ENCODE measurements at regions not wholly inside any gene's neighbourhood (a gene's known extent, or its start where the extent isn't known, plus 50 kb on each side); places are given as distances from the start of the nearest gene placed in this dataset.

GRCh38 chr9:15069106-15069505 is 158.9 kb upstream of the FREM1 start:
- Histone ChIP-seq H3K27ac (ENCODE audit: low read depth, low read length) (no peak overlapping the region), H3K36me3 (ENCODE audit: insufficient read depth, low read length) (no peaks in the 10 kb centered on the region), H2AFZ (ENCODE audit: low read depth, low read length) (no peak overlapping the region), H3K9me3 (ENCODE audit: insufficient read depth, low read depth, low read length) (no peaks in the 10 kb centered on the region), H3K79me2 (ENCODE audit: insufficient read depth, low read length) (no peaks in the 10 kb centered on the region), H3K4me3 (ENCODE audit: insufficient read depth, low read depth, low read length) (no peak overlapping the region), H3K9ac (ENCODE audit: low read length) (no peak overlapping the region), H3K4me2 (ENCODE audit: low read length) (no peak overlapping the region), H3K27me3 (ENCODE audit: insufficient read depth, low read length) (no peaks in the 10 kb centered on the region), H4K20me1 (ENCODE audit: insufficient read depth, low read length) (no peaks in the 10 kb centered on the region), H3K4me1 (ENCODE audit: insufficient read depth, low read length) (no peaks in the 10 kb centered on the region)
- DNase-seq (ENCODE audit: low read depth), result no peak
- Mint-ChIP-seq H3K4me1 (ENCODE audit: low read depth, unreplicated experiment) (peaks cover 3% of the 10 kb centered on the region), H3K27ac (ENCODE audit: unreplicated experiment) (no peak overlapping the region), H3K4me3 (ENCODE audit: unreplicated experiment) (no peak overlapping the region), H3K36me3 (ENCODE audit: low read depth, unreplicated experiment) (no peaks in the 10 kb centered on the region), H3K9me3 (ENCODE audit: unreplicated experiment) (no peaks in the 10 kb centered on the region), H3K27me3 (ENCODE audit: low read depth, unreplicated experiment) (no peaks in the 10 kb centered on the region)
- TF ChIP-seq EZH2 (IDR thresholded peaks at IDR 0.05; ENCODE audit: insufficient read depth, low read length), result no peak
- FAIRE-seq, result no peak

- no peak for DNase-seq (ENCODE audit: low read depth)
- Mint-ChIP-seq H3K4me3 (ENCODE audit: unreplicated experiment) (no peak overlapping the region), H3K4me1 (ENCODE audit: low read depth, unreplicated experiment) (no peaks in the 10 kb centered on the region), H3K27me3 (ENCODE audit: low read depth, unreplicated experiment) (no peaks in the 10 kb centered on the region), H3K27ac (ENCODE audit: unreplicated experiment) (no peak overlapping the region), H3K36me3 (ENCODE audit: low read depth, unreplicated experiment) (no peaks in the 10 kb centered on the region), H3K9me3 (ENCODE audit: unreplicated experiment) (no peaks in the 10 kb centered on the region)
- Histone ChIP-seq H3K79me2 (ENCODE audit: insufficient read depth, low read length) (no peaks in the 10 kb centered on the region), H2AFZ (ENCODE audit: low read depth, low read length) (no peak overlapping the region), H4K20me1 (ENCODE audit: insufficient read depth, low read length) (no peaks in the 10 kb centered on the region), H3K27me3 (ENCODE audit: insufficient read depth, low read length) (no peaks in the 10 kb centered on the region), H3K4me1 (ENCODE audit: insufficient read depth, low read length) (no peaks in the 10 kb centered on the region), H3K4me2 (ENCODE audit: low read length) (no peak overlapping the region), H3K4me3 (ENCODE audit: insufficient read depth, low read depth, low read length) (no peak overlapping the region), H3K27ac (ENCODE audit: low read depth, low read length) (no peak overlapping the region), H3K9me3 (ENCODE audit: insufficient read depth, low read depth, low read length) (no peaks in the 10 kb centered on the region), H3K36me3 (ENCODE audit: insufficient read depth, low read length) (no peaks in the 10 kb centered on the region), H3K9ac (ENCODE audit: low read length) (no peak overlapping the region)
- FAIRE-seq, result no peak
- TF ChIP-seq EZH2 (IDR thresholded peaks at IDR 0.05; ENCODE audit: insufficient read depth, low read length), result no peak
- TF ChIP-seq CTCF (IDR thresholded peaks at IDR 0.05; ENCODE audit: insufficient read depth, low read depth, low read length), result no peak
Measured at GRCh38 chr9:15068261-15068660, 158.0 kb upstream of the FREM1 start.

- no peaks in the 10 kb centered on the region for H3K36me3 Mint-ChIP-seq (ENCODE audit: low read depth, unreplicated experiment)
- peaks cover 2% of the 10 kb centered on the region for H3K9me3 Mint-ChIP-seq (ENCODE audit: unreplicated experiment)
- no peaks in the 10 kb centered on the region for H3K79me2 ChIP-seq (ENCODE audit: insufficient read depth, low read length)
- H3K9me3 ChIP-seq (ENCODE audit: insufficient read depth, low read depth, low read length), result no peaks in the 10 kb centered on the region
- TF ChIP-seq EZH2 (IDR thresholded peaks at IDR 0.05; ENCODE audit: insufficient read depth, low read length), result no peak
- no peak for TF ChIP-seq CTCF (IDR thresholded peaks at IDR 0.05; ENCODE audit: insufficient read depth, low read depth, low read length)
- H3K4me1 ChIP-seq (ENCODE audit: insufficient read depth, low read length), result no peaks in the 10 kb centered on the region
- H3K27ac ChIP-seq (ENCODE audit: low read depth, low read length), result no peak overlapping the region
- no peaks in the 10 kb centered on the region for H3K27me3 Mint-ChIP-seq (ENCODE audit: low read depth, unreplicated experiment)
- no peaks in the 10 kb centered on the region for H3K4me1 Mint-ChIP-seq (ENCODE audit: low read depth, unreplicated experiment)
- no peak overlapping the region for H3K4me2 ChIP-seq (ENCODE audit: low read length)
- no peak overlapping the region for H3K27ac Mint-ChIP-seq (ENCODE audit: unreplicated experiment)
- DNase-seq (ENCODE audit: low read depth), result no peak
- H3K27me3 ChIP-seq (ENCODE audit: insufficient read depth, low read length), result no peaks in the 10 kb centered on the region
- FAIRE-seq, result no peak
- no peak overlapping the region for H3K4me3 ChIP-seq (ENCODE audit: insufficient read depth, low read depth, low read length)
- H3K9ac ChIP-seq (ENCODE audit: low read length), result no peak overlapping the region
- no peaks in the 10 kb centered on the region for H3K36me3 ChIP-seq (ENCODE audit: insufficient read depth, low read length)
- no peak overlapping the region for H2AFZ ChIP-seq (ENCODE audit: low read depth, low read length)
- H3K4me3 Mint-ChIP-seq (ENCODE audit: unreplicated experiment), result no peak overlapping the region
- H4K20me1 ChIP-seq (ENCODE audit: insufficient read depth, low read length), result no peaks in the 10 kb centered on the region
Measured at GRCh38 chr9:15059003-15059402, 148.8 kb upstream of the FREM1 start.
